ENCODE measurements at regions not wholly inside any gene's neighbourhood (a gene's known extent, or its start where the extent isn't known, plus 50 kb on each side); places are given as distances from the start of the nearest gene placed in this dataset.

- Histone ChIP-seq H3K14ac (ENCODE audit: insufficient read length) (no peak overlapping the region), H4K91ac (replicated peaks; ENCODE audit: insufficient read length, low read length) (no peak overlapping the region), H3K18ac (ENCODE audit: extremely low read depth, low read length) (no peak overlapping the region), H2AK5ac (ENCODE audit: low read depth, low read length) (no peak overlapping the region), H2BK120ac (replicated peaks; ENCODE audit: low read depth, low read length) (no peak overlapping the region), H2AFZ (ENCODE audit: low read length) (no peak overlapping the region), H3K9ac (replicated peaks in 1 of 4; ENCODE audit: extremely low read depth in 1 of 4, low read depth in 3 of 4, low read length in 3 of 4) (no peak overlapping the region), H3K4ac (replicated peaks; ENCODE audit: insufficient read length, low read depth, low read length) (no peak overlapping the region), H3K79me2 (ENCODE audit: control insufficient read depth in 1 of 2, insufficient read depth in 2 of 2, low read length in 2 of 2) (no peaks in the 10 kb centered on the region), H2BK5ac (ENCODE audit: low read depth, low read length) (no peak overlapping the region), H3K56ac (replicated peaks; ENCODE audit: insufficient read length, low read depth, low read length) (no peak overlapping the region), H3K23ac (ENCODE audit: insufficient read length) (no peak overlapping the region), H4K20me1 (replicated peaks in 1 of 2; ENCODE audit: control insufficient read depth in 1 of 2, insufficient read depth in 2 of 2, low read length in 2 of 2) (no peaks in the 10 kb centered on the region), H3K4me2 (ENCODE audit: insufficient read depth in 1 of 2, low read depth in 2 of 2, low read length in 2 of 2) (no peak overlapping the region), H3K27me3 (replicated peaks in 1 of 4; ENCODE audit: control insufficient read depth in 3 of 4, extremely low read depth in 1 of 4, insufficient read depth in 3 of 4, low read length in 3 of 4) (peaks cover 0 to 16% (median 4%) of the 10 kb centered on the region in 4 experiments; a peak in 5 of 7 replicates), H2BK12ac (ENCODE audit: low read depth, low read length) (no peak overlapping the region), H2BK15ac (ENCODE audit: low read length) (no peak overlapping the region), H3K9me3 (ENCODE audit: insufficient read depth in 2 of 2, low read depth in 1 of 2, low read length in 1 of 2) (no peaks in the 10 kb centered on the region), H3K36me3 (ENCODE audit: control insufficient read depth in 2 of 4, insufficient read depth in 4 of 4, low read length in 3 of 4) (no peaks in the 10 kb centered on the region), H4K8ac (ENCODE audit: extremely low read depth, insufficient read depth, low read length) (no peak overlapping the region), H3K79me1 (ENCODE audit: low read depth, low read length) (no peaks in the 10 kb centered on the region), H3K4me3 (ENCODE audit: extremely low read depth in 1 of 4, insufficient read depth in 2 of 4, low read depth in 3 of 4, low read length in 4 of 4) (no peak overlapping the region), H4K5ac (ENCODE audit: insufficient read length, low read depth, low read length) (no peak overlapping the region), H3K23me2 (ENCODE audit: low read depth, low read length) (no peaks in the 10 kb centered on the region; the same call in 1 of the 2 replicates), H3K4me1 (replicated peaks in 1 of 4; ENCODE audit: control insufficient read depth in 3 of 4, insufficient read depth in 4 of 4, low read length in 3 of 4) (peaks cover 0 to 2% (median 0%) of the 10 kb centered on the region in 4 experiments; a peak in 1 of 7 replicates), H3K27ac (ENCODE audit: low read depth, low read length) (no peak overlapping the region), H2BK20ac (ENCODE audit: low read length) (0 out of 2 replicates have a peak overlapping the region, but pooled peaks have one; percentile 13)
- ChIA-PET POLR2A (ENCODE audit: partially characterized antibody) (no interaction called here), CTCF (ENCODE audit: partially characterized antibody) (interaction anchor here (0.6 to 9.0 kb wide), 4 partner anchors 14 to 323 kb away, joined by 3 to 67 read pairs (median 4); no protein-coding TSS in a partner anchor)
- DNase-seq (ENCODE audit: low read depth in 1 of 2, low spot score in 2 of 2) (no peak), FAIRE-seq (no peak)
- WGBS, 2 experiments (ENCODE audit: extremely low coverage in 1 of 2, insufficient coverage in 1 of 2, insufficient read length in 1 of 2, insufficient replicate concordance in 2 of 2, low coverage in 1 of 2, low lambda C conversion rate in 2 of 2, missing lambda C conversion rate in 1 of 2), result 86% methylated on average over 12 of the region's 12 CpGs; no CpG with 5 or more reads in 1 of the 2 experiments
- TF ChIP-seq BCL11A (IDR thresholded peaks at IDR 0.05; ENCODE audit: low read depth in 2 of 2, low read length in 2 of 2), result no peak
- no peak for TF ChIP-seq RXRA (IDR thresholded peaks at IDR 0.05; ENCODE audit: insufficient read depth, low read depth, low read length)
- TF ChIP-seq POU5F1 (IDR thresholded peaks at IDR 0.05; ENCODE audit: low read depth, low read length), result no peak
- no peak for TF ChIP-seq CBX5 (IDR thresholded peaks at IDR 0.05; ENCODE audit: low read depth, low read length)
- no peak for TF ChIP-seq KDM4A (IDR thresholded peaks at IDR 0.05; ENCODE audit: low read depth, low read length, severe bottlenecking)
- TF ChIP-seq USF2 (IDR thresholded peaks at IDR 0.05; ENCODE audit: low read length), result no peak
- no peak for TF ChIP-seq GTF2F1 (IDR thresholded peaks at IDR 0.05; ENCODE audit: borderline replicate concordance, low read depth, low read length)
- TF ChIP-seq CREB1 (IDR thresholded peaks at IDR 0.05), result no peak
- TF ChIP-seq TCF12 (IDR thresholded peaks at IDR 0.05; ENCODE audit: low read depth, low read length), result no peak
- TF ChIP-seq PHF8 (conservative IDR thresholded peaks at IDR 0.05; ENCODE audit: low read depth, low read length), result no peak
- no peak for TF ChIP-seq TAF1 (IDR thresholded peaks at IDR 0.05; ENCODE audit: low read depth, low read length)
- TF ChIP-seq MAX (IDR thresholded peaks at IDR 0.05), result no peak
Observed at GRCh38 chr15:92707880-92708551, 52.4 kb upstream of the FAM174B start.
